Neural cell (in vitro differentiated cells): ENCODE measurements at regions not wholly inside any gene's neighbourhood (a gene's known extent, or its start where the extent isn't known, plus 50 kb on each side); places are given as distances from the start of the nearest gene placed in this dataset.

Experiments
- CTCF ChIP-seq: fragments of 450-650 bp; IDR thresholded peaks from 2 replicates; pipeline ENCODE4 v1.5.1; 2014; ENCODE audit warnings: antibody characterized with exemption, mild to moderate bottlenecking, moderate library complexity; ENCODE audit not compliant: poor library complexity, severe bottlenecking
- TF ChIP-seq, protein P1 (sequence below): IDR thresholded peaks from 2 replicates; pipeline ENCODE4 v1.6.1; 2012; ENCODE audit warnings: borderline replicate concordance

DNA sequence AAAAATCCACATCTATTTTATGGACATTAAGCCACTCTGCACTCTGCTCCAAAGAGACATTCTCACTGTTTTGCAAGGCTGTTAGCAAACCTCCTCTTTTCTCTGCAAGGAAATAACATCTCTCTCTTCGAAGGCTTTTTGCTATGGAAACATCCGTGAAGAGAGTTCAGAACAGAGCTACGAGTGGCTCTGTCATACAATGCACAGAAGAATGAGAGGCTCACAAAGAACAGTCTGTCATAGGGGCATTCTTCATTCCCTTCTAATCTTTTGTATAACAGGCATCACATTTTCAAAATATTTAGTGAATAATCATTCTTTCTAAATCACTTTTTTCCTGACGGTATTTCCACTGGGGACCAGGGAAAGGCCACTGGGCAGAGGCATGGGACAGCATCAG is 346.1 kb downstream of the IRS2 start:
- TF ChIP-seq, protein P1, sequence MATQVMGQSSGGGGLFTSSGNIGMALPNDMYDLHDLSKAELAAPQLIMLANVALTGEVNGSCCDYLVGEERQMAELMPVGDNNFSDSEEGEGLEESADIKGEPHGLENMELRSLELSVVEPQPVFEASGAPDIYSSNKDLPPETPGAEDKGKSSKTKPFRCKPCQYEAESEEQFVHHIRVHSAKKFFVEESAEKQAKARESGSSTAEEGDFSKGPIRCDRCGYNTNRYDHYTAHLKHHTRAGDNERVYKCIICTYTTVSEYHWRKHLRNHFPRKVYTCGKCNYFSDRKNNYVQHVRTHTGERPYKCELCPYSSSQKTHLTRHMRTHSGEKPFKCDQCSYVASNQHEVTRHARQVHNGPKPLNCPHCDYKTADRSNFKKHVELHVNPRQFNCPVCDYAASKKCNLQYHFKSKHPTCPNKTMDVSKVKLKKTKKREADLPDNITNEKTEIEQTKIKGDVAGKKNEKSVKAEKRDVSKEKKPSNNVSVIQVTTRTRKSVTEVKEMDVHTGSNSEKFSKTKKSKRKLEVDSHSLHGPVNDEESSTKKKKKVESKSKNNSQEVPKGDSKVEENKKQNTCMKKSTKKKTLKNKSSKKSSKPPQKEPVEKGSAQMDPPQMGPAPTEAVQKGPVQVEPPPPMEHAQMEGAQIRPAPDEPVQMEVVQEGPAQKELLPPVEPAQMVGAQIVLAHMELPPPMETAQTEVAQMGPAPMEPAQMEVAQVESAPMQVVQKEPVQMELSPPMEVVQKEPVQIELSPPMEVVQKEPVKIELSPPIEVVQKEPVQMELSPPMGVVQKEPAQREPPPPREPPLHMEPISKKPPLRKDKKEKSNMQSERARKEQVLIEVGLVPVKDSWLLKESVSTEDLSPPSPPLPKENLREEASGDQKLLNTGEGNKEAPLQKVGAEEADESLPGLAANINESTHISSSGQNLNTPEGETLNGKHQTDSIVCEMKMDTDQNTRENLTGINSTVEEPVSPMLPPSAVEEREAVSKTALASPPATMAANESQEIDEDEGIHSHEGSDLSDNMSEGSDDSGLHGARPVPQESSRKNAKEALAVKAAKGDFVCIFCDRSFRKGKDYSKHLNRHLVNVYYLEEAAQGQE, result no peak
- no peak for TF ChIP-seq CTCF
